OCI-LY7 (cell line): ENCODE measurements at regions not wholly inside any gene's neighbourhood (a gene's known extent, or its start where the extent isn't known, plus 50 kb on each side); places are given as distances from the start of the nearest gene placed in this dataset.
"Not testable (repeated sequence)": the region's sequence is repeated elsewhere in the genome, so short reads cannot be mapped to it uniquely, and the experiment has no call there.

Experiments
- BruUV-seq: library from RNA; stranded (reverse); fragments of 400-500 nt; replicated peaks from 2 replicates; lab custom pipeline; 2021; lab: Mats Ljungman, UMichigan
- CTCF ChIA-PET: fragments of 300-600 bp; sonication (Branson Sonifier 250); formaldehyde crosslinking; loops from one replicate; lab custom pipeline; 2022; ENCODE audit warnings: antibody characterized with exemption; ENCODE audit not compliant: unreplicated experiment; lab: Charles Lee
- POLR2A ChIA-PET: fragments of 300-600 bp; sonication (Branson Sonifier 250); formaldehyde crosslinking; loops from one replicate; lab custom pipeline; 2022; ENCODE audit warnings: antibody characterized with exemption; lab: Charles Lee
- DNase-seq: peaks from one replicate; pipeline ENCODE4 v3.0.0-alpha.2; 2015; ENCODE audit warnings: low spot score
- H2AFZ ChIP-seq: fragments of 200-600 bp; sonication (generic), shearing (Covaris generic); 2 replicates; pipeline ENCODE4 v1.6.1; 2014; ENCODE audit warnings: mild to moderate bottlenecking, antibody characterized with exemption, low read length, moderate library complexity
- H3K27ac ChIP-seq: fragments of 200-600 bp; sonication (generic); 2 replicates; pipeline ENCODE4 v1.5.1; 2014; ENCODE audit warnings: mixed run types, low read depth, mild to moderate bottlenecking, moderate library complexity, low read length, inconsistent platforms; ENCODE audit not compliant: poor library complexity, severe bottlenecking
- H3K36me3 ChIP-seq: fragments of 200-600 bp; sonication (generic); 2 replicates; pipeline ENCODE4 v1.6.1; 2014; ENCODE audit warnings: mild to moderate bottlenecking, antibody characterized with exemption, low read length, moderate library complexity, mixed read lengths; ENCODE audit not compliant: insufficient read depth
- H3K4me1 ChIP-seq: fragments of 200-600 bp; sonication (generic); 2 replicates; pipeline ENCODE4 v1.5.1; 2014; ENCODE audit warnings: mild to moderate bottlenecking, low read length; ENCODE audit not compliant: insufficient read depth, poor library complexity, severe bottlenecking
- H3K4me2 ChIP-seq: fragments of 200-600 bp; sonication (generic); 2 replicates; pipeline ENCODE4 v1.6.1; 2014; ENCODE audit warnings: mild to moderate bottlenecking, low read length
- H3K4me3 ChIP-seq: fragments of 200-600 bp; sonication (generic); 2 replicates; pipeline ENCODE4 v1.5.1; 2014; ENCODE audit warnings: mild to moderate bottlenecking, low read depth, low read length; ENCODE audit not compliant: poor library complexity, severe bottlenecking
- H3K79me2 ChIP-seq: fragments of 200-600 bp; sonication (generic); 2 replicates; pipeline ENCODE4 v1.6.1; 2016; ENCODE audit warnings: low read depth, mild to moderate bottlenecking, low read length, moderate library complexity, mixed read lengths; ENCODE audit not compliant: insufficient read depth
- H3K9me2 ChIP-seq: fragments of 200-600 bp; sonication (generic); 2 replicates; pipeline ENCODE4 v1.6.1; 2016; ENCODE audit warnings: mild to moderate bottlenecking, low read length, mixed read lengths; ENCODE audit not compliant: insufficient read depth
- H3K9me3 ChIP-seq: fragments of 200-600 bp; sonication (generic); 2 replicates; pipeline ENCODE4 v1.6.1; 2014; ENCODE audit warnings: mild to moderate bottlenecking, mixed run types, low read length, mixed read lengths
- H4K20me1 ChIP-seq: fragments of 200-600 bp; sonication (generic); 2 replicates; pipeline ENCODE4 v1.6.1; 2014; ENCODE audit warnings: mild to moderate bottlenecking, antibody characterized with exemption, low read length, moderate library complexity, mixed read lengths; ENCODE audit not compliant: insufficient read depth
- CTCF ChIP-seq: fragments of 200-600 bp; sonication (generic); conservative IDR thresholded peaks from 2 replicates; pipeline ENCODE4 v1.5.1; 2014; ENCODE audit warnings: mild to moderate bottlenecking, antibody characterized with exemption, low read length, moderate library complexity, mixed read lengths
- EZH2phosphoT487 ChIP-seq: fragments of 200-600 bp; sonication (generic); IDR thresholded peaks from 2 replicates; pipeline ENCODE4 v1.6.1; 2018; ENCODE audit warnings: low read depth, borderline replicate concordance, mild to moderate bottlenecking, mixed run types, antibody characterized with exemption, low read length, moderate library complexity, mixed read lengths
- intact Hi-C: fragments of 100-400 bp; cut with micrococcal nuclease; formaldehyde crosslinking; loops from one replicate; pipeline ENCODE4 v1.10.0; 2022; ENCODE audit not compliant: unreplicated experiment

GRCh38 chr15:56794553-56795329, 61.4 kb upstream of the ZNF280D start:
- ChIA-PET POLR2A (interaction anchor here (0.7 to 1.6 kb wide), 4 partner anchors 17 to 408 kb away, joined by 3 to 4 read pairs (median 3); no protein-coding TSS in a partner anchor), CTCF (no interaction called here)
- no TSS peak for BruUV-seq
- Histone ChIP-seq H3K9me3 (0 out of 2 replicates have a peak, but pooled peaks cover 11% of the 10 kb centered on the region), H2AFZ (no peak overlapping the region), H3K27ac (no peak overlapping the region), H3K4me3 (no peak overlapping the region), H4K20me1 (no peaks in the 10 kb centered on the region), H3K4me1 (no peaks in the 10 kb centered on the region), H3K79me2 (no peaks in the 10 kb centered on the region), H3K4me2 (no peak overlapping the region), H3K36me3 (no peaks in the 10 kb centered on the region), H3K9me2 (no peaks in the 10 kb centered on the region)
- no peak for DNase-seq
- TF ChIP-seq CTCF (no peak), EZH2phosphoT487 (no peak)
- intact Hi-C loops, result no loop called here

- TF ChIP-seq CTCF (no peak), EZH2phosphoT487 (no peak)
- H4K20me1 ChIP-seq, result no peaks in the 10 kb centered on the region
- intact Hi-C loops, result no loop called here
- H3K4me3 ChIP-seq, result no peak overlapping the region
- H3K36me3 ChIP-seq, result no peaks in the 10 kb centered on the region
- no peaks in the 10 kb centered on the region for H3K9me2 ChIP-seq
- no peaks in the 10 kb centered on the region for H3K4me1 ChIP-seq
- CTCF ChIA-PET, result no interaction called here
- no peak for DNase-seq
- no peaks in the 10 kb centered on the region for H3K79me2 ChIP-seq
- no peak overlapping the region for H3K27ac ChIP-seq
- BruUV-seq, result no TSS peak
- H2AFZ ChIP-seq, result no peak overlapping the region
- POLR2A ChIA-PET, result interaction anchor here (1.4 to 1.6 kb wide), 2 partner anchors 16 to 26 kb away, joined by 3 read pairs; no protein-coding TSS in a partner anchor
- H3K4me2 ChIP-seq, result no peak overlapping the region
- 0 out of 2 replicates have a peak, but pooled peaks cover 11% of the 10 kb centered on the region for H3K9me3 ChIP-seq
Observed at GRCh38 chr15:56794165-56794552, 60.9 kb upstream of the ZNF280D start.

GRCh38 chr15:56792211-56792610, 58.9 kb upstream of the ZNF280D start:
- intact Hi-C loops, result no loop called here
- POLR2A ChIA-PET, result interaction anchor here (0.5 to 0.6 kb wide), 2 partner anchors 62 to 1820 kb away, joined by 3 read pairs; no protein-coding TSS in a partner anchor
- BruUV-seq, result no TSS peak
- H3K9me2 ChIP-seq, result no peaks in the 10 kb centered on the region
- H3K79me2 ChIP-seq, result no peaks in the 10 kb centered on the region
- H4K20me1 ChIP-seq, result no peaks in the 10 kb centered on the region
- 0 out of 2 replicates have a peak, but pooled peaks cover 16% of the 10 kb centered on the region for H3K9me3 ChIP-seq
- H3K27ac ChIP-seq, result no peak overlapping the region
- CTCF ChIA-PET, result no interaction called here
- no peaks in the 10 kb centered on the region for H3K4me1 ChIP-seq
- no peaks in the 10 kb centered on the region for H3K36me3 ChIP-seq
- no peak for TF ChIP-seq EZH2phosphoT487
- TF ChIP-seq CTCF, result no peak
- no peak for DNase-seq
- H2AFZ ChIP-seq, result no peak overlapping the region
- H3K4me2 ChIP-seq, result no peak overlapping the region
- H3K4me3 ChIP-seq, result no peak overlapping the region

GRCh38 chr15:56791521-56791920, 58.2 kb upstream of the ZNF280D start:
- 0 out of 2 replicates have a peak, but pooled peaks cover 16% of the 10 kb centered on the region for H3K9me3 ChIP-seq
- BruUV-seq, intact Hi-C loops, CTCF ChIA-PET, H3K9me2 ChIP-seq, H3K4me2 ChIP-seq, H3K79me2 ChIP-seq, H3K4me3 ChIP-seq, H2AFZ ChIP-seq, H3K4me1 ChIP-seq, H3K27ac ChIP-seq, DNase-seq, H3K36me3 ChIP-seq, H4K20me1 ChIP-seq: not testable (repeated sequence)
- POLR2A ChIA-PET, result interaction anchor here (0.5 to 0.7 kb wide), 3 partner anchors 26 to 255 kb away, joined by 3 to 6 read pairs (median 5); no protein-coding TSS in a partner anchor
